ENCODE measurements at regions not wholly inside any gene's neighbourhood (a gene's known extent, or its start where the extent isn't known, plus 50 kb on each side); places are given as distances from the start of the nearest gene placed in this dataset.

- no peak for TF ChIP-seq EZH2 (IDR thresholded peaks at IDR 0.05)
- TF ChIP-seq, protein P1, sequence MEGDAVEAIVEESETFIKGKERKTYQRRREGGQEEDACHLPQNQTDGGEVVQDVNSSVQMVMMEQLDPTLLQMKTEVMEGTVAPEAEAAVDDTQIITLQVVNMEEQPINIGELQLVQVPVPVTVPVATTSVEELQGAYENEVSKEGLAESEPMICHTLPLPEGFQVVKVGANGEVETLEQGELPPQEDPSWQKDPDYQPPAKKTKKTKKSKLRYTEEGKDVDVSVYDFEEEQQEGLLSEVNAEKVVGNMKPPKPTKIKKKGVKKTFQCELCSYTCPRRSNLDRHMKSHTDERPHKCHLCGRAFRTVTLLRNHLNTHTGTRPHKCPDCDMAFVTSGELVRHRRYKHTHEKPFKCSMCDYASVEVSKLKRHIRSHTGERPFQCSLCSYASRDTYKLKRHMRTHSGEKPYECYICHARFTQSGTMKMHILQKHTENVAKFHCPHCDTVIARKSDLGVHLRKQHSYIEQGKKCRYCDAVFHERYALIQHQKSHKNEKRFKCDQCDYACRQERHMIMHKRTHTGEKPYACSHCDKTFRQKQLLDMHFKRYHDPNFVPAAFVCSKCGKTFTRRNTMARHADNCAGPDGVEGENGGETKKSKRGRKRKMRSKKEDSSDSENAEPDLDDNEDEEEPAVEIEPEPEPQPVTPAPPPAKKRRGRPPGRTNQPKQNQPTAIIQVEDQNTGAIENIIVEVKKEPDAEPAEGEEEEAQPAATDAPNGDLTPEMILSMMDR (IDR thresholded peaks at IDR 0.05 in 2 of 3, conservative IDR thresholded peaks at IDR 0.05 in 1 of 3; ENCODE audit: borderline replicate concordance in 1 of 3, insufficient read depth in 1 of 3, low read depth in 2 of 3, low read length in 2 of 3) = no peak
- no peak for TF ChIP-seq ZNF274 (IDR thresholded peaks at IDR 0.05; ENCODE audit: low read depth, low read length)
- TF ChIP-seq YY1 (IDR thresholded peaks at IDR 0.05; ENCODE audit: extremely low read depth, insufficient replicate concordance, low read depth, low read length) = no peak
- no peak for TF ChIP-seq FOSL1 (IDR thresholded peaks at IDR 0.05; ENCODE audit: low read depth)
- TF ChIP-seq RAD21 (IDR thresholded peaks at IDR 0.05; ENCODE audit: low read depth) = no peak
- TF ChIP-seq POLR2AphosphoS5 (IDR thresholded peaks at IDR 0.05; ENCODE audit: low read depth, low read length) = no peak
- no peak for TF ChIP-seq SP1 (IDR thresholded peaks at IDR 0.05; ENCODE audit: low read depth)
- TF ChIP-seq, protein P2, sequence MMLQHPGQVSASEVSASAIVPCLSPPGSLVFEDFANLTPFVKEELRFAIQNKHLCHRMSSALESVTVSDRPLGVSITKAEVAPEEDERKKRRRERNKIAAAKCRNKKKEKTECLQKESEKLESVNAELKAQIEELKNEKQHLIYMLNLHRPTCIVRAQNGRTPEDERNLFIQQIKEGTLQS (IDR thresholded peaks at IDR 0.05) = no peak
- no peak for TF ChIP-seq TCF7L2 (IDR thresholded peaks at IDR 0.05; ENCODE audit: borderline replicate concordance, extremely low read depth, insufficient read depth, insufficient read length)
- TF ChIP-seq EZH2phosphoT487 (IDR thresholded peaks at IDR 0.05; ENCODE audit: borderline replicate concordance) = no peak
- TF ChIP-seq POLR2A (IDR thresholded peaks at IDR 0.05; ENCODE audit: borderline replicate concordance, extremely low read depth, insufficient read depth, insufficient read length) = no peak
- TF ChIP-seq ZFX (IDR thresholded peaks at IDR 0.05) = no peak
- no peak for TF ChIP-seq ZBTB33 (IDR thresholded peaks at IDR 0.05; ENCODE audit: extremely low read depth, insufficient replicate concordance, low read length)
Observed at GRCh38 chr20:6582449-6582848, 185.0 kb upstream of the BMP2 start.

Measured in HCT116 (cell line).